ENCODE measurements at regions not wholly inside any gene's neighbourhood (a gene's known extent, or its start where the extent isn't known, plus 50 kb on each side); places are given as distances from the start of the nearest gene placed in this dataset.

- no peaks in the 10 kb centered on the region for H3K27me3 ChIP-seq (ENCODE audit: insufficient read depth, low read length, poor library complexity, severe bottlenecking)
- peaks cover 11% of the 10 kb centered on the region; the same call in 1 of the 2 replicates for H3K9me3 ChIP-seq (ENCODE audit: insufficient read depth, low read depth, low read length)
- TF ChIP-seq EZH2phosphoT487 (IDR thresholded peaks at IDR 0.05; ENCODE audit: borderline replicate concordance), result no peak
- TF ChIP-seq CTCF (conservative IDR thresholded peaks at IDR 0.05; ENCODE audit: low read length), result no peak
- H3F3A ChIP-seq (ENCODE audit: low read depth), result no peaks in the 10 kb centered on the region
- H4K20me1 ChIP-seq (ENCODE audit: insufficient read depth, low read length, poor library complexity, severe bottlenecking), result no peaks in the 10 kb centered on the region
- no peaks in the 10 kb centered on the region for H3K4me1 ChIP-seq (ENCODE audit: insufficient read depth, low read length, poor library complexity, severe bottlenecking)
- H3K79me2 ChIP-seq (ENCODE audit: insufficient read depth, low read length), result no peaks in the 10 kb centered on the region
- H3K4me3 ChIP-seq (ENCODE audit: low read length, poor library complexity, severe bottlenecking), result no peak overlapping the region
- no peaks in the 10 kb centered on the region for H3K9me2 ChIP-seq (replicated peaks; ENCODE audit: low read depth, low read length)
- no peak overlapping the region for H2AFZ ChIP-seq (ENCODE audit: low read length)
- H3K36me3 ChIP-seq (ENCODE audit: insufficient read depth, low read length), result no peaks in the 10 kb centered on the region
- no peak overlapping the region for H3K9ac ChIP-seq (ENCODE audit: low read depth, low read length, poor library complexity, severe bottlenecking)
- no peak overlapping the region for H3K4me2 ChIP-seq (ENCODE audit: low read depth, low read length, poor library complexity, severe bottlenecking)
Measured at GRCh38 chr5:3372289-3372688, 223.3 kb upstream of the IRX1 start.

- H3F3A ChIP-seq (ENCODE audit: low read depth), result no peaks in the 10 kb centered on the region
- no peak overlapping the region for H3K4me3 ChIP-seq (ENCODE audit: low read length, poor library complexity, severe bottlenecking)
- H3K27me3 ChIP-seq (ENCODE audit: insufficient read depth, low read length, poor library complexity, severe bottlenecking), result no peaks in the 10 kb centered on the region
- H3K4me1 ChIP-seq (ENCODE audit: insufficient read depth, low read length, poor library complexity, severe bottlenecking), result no peaks in the 10 kb centered on the region
- H3K9ac ChIP-seq (ENCODE audit: low read depth, low read length, poor library complexity, severe bottlenecking), result no peak overlapping the region
- H4K20me1 ChIP-seq (ENCODE audit: insufficient read depth, low read length, poor library complexity, severe bottlenecking), result no peaks in the 10 kb centered on the region
- no peak overlapping the region for H2AFZ ChIP-seq (ENCODE audit: low read length)
- H3K79me2 ChIP-seq (ENCODE audit: insufficient read depth, low read length), result no peaks in the 10 kb centered on the region
- H3K9me3 ChIP-seq (ENCODE audit: insufficient read depth, low read depth, low read length), result peaks cover 4% of the 10 kb centered on the region; the same call in 1 of the 2 replicates
- no peaks in the 10 kb centered on the region for H3K36me3 ChIP-seq (ENCODE audit: insufficient read depth, low read length)
- no peaks in the 10 kb centered on the region for H3K9me2 ChIP-seq (replicated peaks; ENCODE audit: low read depth, low read length)
- H3K4me2 ChIP-seq (ENCODE audit: low read depth, low read length, poor library complexity, severe bottlenecking), result no peak overlapping the region
- TF ChIP-seq CTCF (conservative IDR thresholded peaks at IDR 0.05; ENCODE audit: low read length) (no peak), EZH2phosphoT487 (IDR thresholded peaks at IDR 0.05; ENCODE audit: borderline replicate concordance) (no peak)
Measured at GRCh38 chr5:3365501-3366215, 230.0 kb upstream of the IRX1 start.

- no peak overlapping the region for H3K4me3 ChIP-seq (ENCODE audit: low read length, poor library complexity, severe bottlenecking)
- H4K20me1 ChIP-seq (ENCODE audit: insufficient read depth, low read length, poor library complexity, severe bottlenecking), result no peaks in the 10 kb centered on the region
- H2AFZ ChIP-seq (ENCODE audit: low read length), result no peak overlapping the region
- H3K36me3 ChIP-seq (ENCODE audit: insufficient read depth, low read length), result no peaks in the 10 kb centered on the region
- no peak overlapping the region for H3K9ac ChIP-seq (ENCODE audit: low read depth, low read length, poor library complexity, severe bottlenecking)
- H3K4me1 ChIP-seq (ENCODE audit: insufficient read depth, low read length, poor library complexity, severe bottlenecking), result no peaks in the 10 kb centered on the region
- H3K4me2 ChIP-seq (ENCODE audit: low read depth, low read length, poor library complexity, severe bottlenecking), result no peak overlapping the region
- TF ChIP-seq EZH2phosphoT487 (IDR thresholded peaks at IDR 0.05; ENCODE audit: borderline replicate concordance), result no peak
- TF ChIP-seq CTCF (conservative IDR thresholded peaks at IDR 0.05; ENCODE audit: low read length), result no peak
- no peaks in the 10 kb centered on the region for H3K79me2 ChIP-seq (ENCODE audit: insufficient read depth, low read length)
- H3K27me3 ChIP-seq (ENCODE audit: insufficient read depth, low read length, poor library complexity, severe bottlenecking), result no peaks in the 10 kb centered on the region
- no peaks in the 10 kb centered on the region for H3K9me2 ChIP-seq (replicated peaks; ENCODE audit: low read depth, low read length)
- H3K9me3 ChIP-seq (ENCODE audit: insufficient read depth, low read depth, low read length), result peaks cover 4% of the 10 kb centered on the region; the same call in 1 of the 2 replicates
- no peaks in the 10 kb centered on the region for H3F3A ChIP-seq (ENCODE audit: low read depth)
Measured at GRCh38 chr5:3364941-3365340, 230.7 kb upstream of the IRX1 start.

All from Loucy (cell line).